H4 (cell line): ENCODE measurements at regions not wholly inside any gene's neighbourhood (a gene's known extent, or its start where the extent isn't known, plus 50 kb on each side); places are given as distances from the start of the nearest gene placed in this dataset.

Source experiments
- DNase-seq: peaks from one replicate; pipeline ENCODE4 v3.0.0-alpha.2; 2015; ENCODE audit warnings: low spot score

DNA sequence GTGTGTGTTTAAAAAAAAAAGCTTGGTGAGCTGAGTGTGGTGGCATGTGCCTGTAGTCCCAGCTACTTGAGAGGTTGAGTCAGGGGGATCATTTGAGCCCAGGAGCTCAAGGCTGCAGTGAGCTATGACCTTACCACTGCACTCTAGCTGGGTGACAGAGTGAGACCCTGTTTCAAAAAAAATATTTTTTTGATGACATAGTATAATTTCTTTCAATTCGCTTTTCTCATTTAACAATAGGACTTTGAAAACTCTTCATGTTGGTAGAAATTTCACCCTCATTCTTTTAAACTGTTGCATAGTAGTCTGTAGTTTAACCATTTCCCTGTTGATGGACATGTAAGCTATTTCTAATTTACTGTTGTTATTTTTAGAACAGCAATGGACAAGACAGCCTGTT lies 55.7 kb upstream of the EXOC6 start:
- no peak for DNase-seq
